Right lobe of liver (tissue), 6 donors: ENCODE measurements at regions not wholly inside any gene's neighbourhood (a gene's known extent, or its start where the extent isn't known, plus 50 kb on each side); places are given as distances from the start of the nearest gene placed in this dataset.
A peak's percentile ranks its signal among the peaks of the same experiment; 100 is the strongest.

ENCODE experiments used
- ATAC-seq, 4 donors: fragments of 200-7000 bp; cut with Tn5 transposase; one replicate each; pipeline ENCODE4 v1.9.1; 2020; ENCODE audit warnings: mild to moderate bottlenecking in 4 of 4, moderate library complexity in 4 of 4
- DNase-seq, 3 donors: peaks; one replicate each; pipeline ENCODE4 v3.0.0-alpha.2; 2020
- H3K27ac ChIP-seq, 3 donors: fragments of 200-600 bp; one replicate each; pipeline ENCODE4 v1.8.0; 2022
- H3K27me3 ChIP-seq, 2 donors: fragments of 200-600 bp; one replicate each; pipeline ENCODE4 v1.8.0; 2022
- H3K36me3 ChIP-seq, 4 donors: fragments of 200-600 bp; sonication (generic) in 1 of 4; one replicate each; pipeline versions ENCODE4 v1.5.1 to v1.8.0; 2017 to 2022; ENCODE audit warnings: control low read depth in 1 of 4
- H3K4me1 ChIP-seq, 4 donors: fragments of 200-600 bp; sonication (generic) in 1 of 4; one replicate each; pipeline versions ENCODE4 v1.5.1 to v1.8.0; 2017 to 2022; ENCODE audit warnings: control low read depth in 1 of 4
- H3K4me3 ChIP-seq, 3 donors: fragments of 200-600 bp; one replicate each; pipeline ENCODE4 v1.8.0; 2022
- H3K9me3 ChIP-seq, 4 donors: fragments of 200-600 bp; sonication (generic) in 1 of 4; one replicate each; pipeline versions ENCODE4 v1.5.1 to v1.8.0; 2017 to 2022; ENCODE audit warnings: control low read depth in 1 of 4
- POLR2A ChIP-seq: fragments of 450-650 bp; IDR thresholded peaks from one replicate; pipeline ENCODE4 v1.6.1; 2017; ENCODE audit warnings: antibody characterized with exemption, mild to moderate bottlenecking
- WGBS: methylation state at CpG from one replicate; pipeline ENCODE4 v1.1.6; 2018; ENCODE audit warnings: low coverage, low lambda C conversion rate; ENCODE audit not compliant: insufficient coverage; ENCODE audit errors: missing lambda C conversion rate; 5-methylcytosine and 5-hydroxymethylcytosine counted together
- intact Hi-C, 2 donors: fragments of 100-400 bp; cut with DNase I; formaldehyde crosslinking; loops; one replicate each; pipeline versions ENCODE4 v1.11.2 to v1.14.1; 2022
- TF ChIP-seq, protein P1 (sequence below), 4 donors: fragments of 200-600 bp in 3 of 4; fragments of 450-650 bp in 1 of 4; IDR thresholded peaks; one replicate each; pipeline versions ENCODE4 v1.5.1 to v1.8.0; 2016 to 2022; ENCODE audit warnings: antibody characterized with exemption in 4 of 4, mild to moderate bottlenecking in 2 of 4
- donor health status: DM: no; HTN: yes; CAD: no.
- donor health status: DM: no; HTN: no; CAD: no.
- donor health status: DM: no; HTN: no; CAD: no.
- donor health status: DM: no; HTN: yes; CAD: no.
- donor health status: DM: no; HTN: yes; CAD: no.

DNA sequence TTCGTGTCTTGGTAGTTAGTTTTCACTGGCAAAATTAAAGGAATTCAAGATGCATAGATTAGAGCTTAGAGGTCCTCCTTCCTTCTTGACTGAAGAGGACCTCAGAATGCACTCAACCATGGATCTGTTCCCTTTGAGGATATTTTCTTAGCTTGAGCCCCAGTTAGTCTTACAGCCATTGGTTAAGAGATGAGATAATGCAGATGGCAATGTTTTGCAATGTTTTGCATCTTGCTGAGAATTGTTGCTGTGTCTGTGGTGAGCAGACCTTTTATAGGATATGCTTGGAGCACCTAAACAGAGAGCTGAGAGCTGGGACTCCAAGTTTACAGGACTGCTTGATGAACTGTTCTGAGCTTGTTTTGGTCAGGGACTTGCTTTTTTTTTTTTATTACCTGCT is 107.5 kb downstream of the TMEM170B start:
- DNase-seq (no peak), ATAC-seq (no peak)
- Histone ChIP-seq H3K4me3 (no peak overlapping the region), H3K36me3 (no peaks in the 10 kb centered on the region), H3K4me1 (no peaks in the 10 kb centered on the region), H3K27ac (no peak overlapping the region), H3K9me3 (no peaks in the 10 kb centered on the region), H3K27me3 (no peaks in the 10 kb centered on the region)
- intact Hi-C loops = no loop called here
- TF ChIP-seq, protein P1, sequence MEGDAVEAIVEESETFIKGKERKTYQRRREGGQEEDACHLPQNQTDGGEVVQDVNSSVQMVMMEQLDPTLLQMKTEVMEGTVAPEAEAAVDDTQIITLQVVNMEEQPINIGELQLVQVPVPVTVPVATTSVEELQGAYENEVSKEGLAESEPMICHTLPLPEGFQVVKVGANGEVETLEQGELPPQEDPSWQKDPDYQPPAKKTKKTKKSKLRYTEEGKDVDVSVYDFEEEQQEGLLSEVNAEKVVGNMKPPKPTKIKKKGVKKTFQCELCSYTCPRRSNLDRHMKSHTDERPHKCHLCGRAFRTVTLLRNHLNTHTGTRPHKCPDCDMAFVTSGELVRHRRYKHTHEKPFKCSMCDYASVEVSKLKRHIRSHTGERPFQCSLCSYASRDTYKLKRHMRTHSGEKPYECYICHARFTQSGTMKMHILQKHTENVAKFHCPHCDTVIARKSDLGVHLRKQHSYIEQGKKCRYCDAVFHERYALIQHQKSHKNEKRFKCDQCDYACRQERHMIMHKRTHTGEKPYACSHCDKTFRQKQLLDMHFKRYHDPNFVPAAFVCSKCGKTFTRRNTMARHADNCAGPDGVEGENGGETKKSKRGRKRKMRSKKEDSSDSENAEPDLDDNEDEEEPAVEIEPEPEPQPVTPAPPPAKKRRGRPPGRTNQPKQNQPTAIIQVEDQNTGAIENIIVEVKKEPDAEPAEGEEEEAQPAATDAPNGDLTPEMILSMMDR (IDR thresholded peaks at IDR 0.05) = no peak
- no peak for TF ChIP-seq POLR2A
- 85% methylated on average over 1 of the region's 1 CpG for WGBS

DNA sequence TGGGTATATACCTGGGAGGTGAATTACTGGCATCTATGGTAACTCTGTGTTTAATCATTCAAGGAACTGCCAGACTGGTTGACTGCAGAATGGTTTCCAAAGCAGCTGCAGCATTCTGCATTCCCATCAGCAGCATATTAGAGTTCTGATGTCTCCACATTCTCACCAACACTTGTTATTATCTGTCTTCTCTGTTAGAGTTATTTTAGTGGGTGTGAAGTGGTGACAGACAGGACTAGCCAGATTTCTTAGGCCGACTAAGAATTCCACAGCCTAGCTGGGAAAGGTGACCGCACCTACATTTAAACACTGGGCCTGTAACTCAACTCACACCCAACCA is 110.9 kb downstream of the TMEM170B start:
- H3K9me3 ChIP-seq = no peaks in the 10 kb centered on the region
- no peak overlapping the region for H3K27ac ChIP-seq
- ATAC-seq = no peak
- no peaks in the 10 kb centered on the region for H3K36me3 ChIP-seq
- no peak overlapping the region for H3K4me3 ChIP-seq
- WGBS = 65% methylated on average over 2 of the region's 2 CpGs
- no peak for TF ChIP-seq POLR2A
- TF ChIP-seq, protein P1 (IDR thresholded peaks at IDR 0.05) = no peak
- no peaks in the 10 kb centered on the region for H3K27me3 ChIP-seq
- H3K4me1 ChIP-seq = no peaks in the 10 kb centered on the region
- intact Hi-C loops = no loop called here
- no peak for DNase-seq

- ATAC-seq (no peak), DNase-seq (no peak)
- Histone ChIP-seq H3K27me3 (no peaks in the 10 kb centered on the region), H3K4me3 (no peak overlapping the region), H3K4me1 (no peaks in the 10 kb centered on the region), H3K27ac (no peak overlapping the region), H3K9me3 (no peaks in the 10 kb centered on the region), H3K36me3 (no peaks in the 10 kb centered on the region)
- 83% methylated on average over 15 of the region's 20 CpGs for WGBS
- intact Hi-C loops = no loop called here
- TF ChIP-seq POLR2A = no peak
- TF ChIP-seq, protein P1 (IDR thresholded peaks at IDR 0.05) = no peak
These were observed 111.3 kb downstream of the TMEM170B start for GRCh38 chr6:11648889-11649288.

DNA sequence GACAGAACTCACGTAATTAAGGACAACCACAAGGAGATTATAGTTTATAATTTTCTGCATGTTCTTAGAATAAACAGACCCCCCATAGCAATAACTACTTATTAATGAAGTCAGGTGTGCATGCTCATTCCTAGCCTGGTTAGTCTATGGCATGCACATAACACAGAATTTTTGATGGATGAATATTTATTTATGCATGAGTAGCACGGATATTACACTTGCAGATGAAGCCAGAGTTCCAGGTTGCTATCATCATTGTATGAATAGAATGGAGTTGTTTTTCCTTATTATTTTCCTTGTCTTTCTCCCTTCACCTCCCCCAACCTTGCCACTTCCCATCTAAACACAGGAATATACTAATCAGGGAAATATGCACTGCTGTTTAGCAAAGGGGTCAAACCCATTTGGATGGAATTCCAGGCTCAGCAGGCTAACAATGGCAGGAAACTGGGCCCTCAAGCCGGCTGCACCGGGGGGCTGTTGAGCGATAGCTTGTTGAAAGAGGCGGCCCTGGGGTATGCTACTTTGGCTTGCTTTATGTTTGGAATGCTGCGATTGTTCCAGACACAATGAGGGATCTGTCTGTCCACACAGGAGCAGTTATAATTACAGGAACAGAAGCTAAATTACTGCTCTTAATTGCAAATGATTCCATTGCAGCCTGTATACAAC is 112.6 kb downstream of the TMEM170B start:
- H3K4me1 ChIP-seq = peaks cover 0 to 4% (median 0%) of the 10 kb centered on the region in 4 donors
- H3K36me3 ChIP-seq = no peaks in the 10 kb centered on the region
- ATAC-seq (peak; percentile 62 to 69 (median 65)), DNase-seq (peak in 1 of 3 donors; percentile 47)
- WGBS = 55% methylated on average over 7 of the region's 7 CpGs
- H3K27ac ChIP-seq = no peak overlapping the region
- no peaks in the 10 kb centered on the region for H3K9me3 ChIP-seq
- no peaks in the 10 kb centered on the region for H3K27me3 ChIP-seq
- H3K4me3 ChIP-seq = no peak overlapping the region
- TF ChIP-seq POLR2A = no peak
- TF ChIP-seq, protein P1 (IDR thresholded peaks at IDR 0.05) = no peak
- intact Hi-C loops = loop anchor here in 1 of 2 donors (10.0 kb wide), 1 partner anchor 585 kb away; no protein-coding TSS in a partner anchor
